Parathyroid adenoma (tissue), 2 donors: ENCODE measurements at regions not wholly inside any gene's neighbourhood (a gene's known extent, or its start where the extent isn't known, plus 50 kb on each side); places are given as distances from the start of the nearest gene placed in this dataset.
"Not testable (repeated sequence)": the region's sequence is repeated elsewhere in the genome, so short reads cannot be mapped to it uniquely, and the experiment has no call there.

ENCODE experiments used
- H2AFZ ChIP-seq: fragments of 300-600 bp; sonication (generic); one replicate; pipeline ENCODE4 v1.7.0; 2017; ENCODE audit warnings: antibody characterized with exemption, mild to moderate bottlenecking
- H3K27ac ChIP-seq: fragments of 300-600 bp; sonication (generic); one replicate; pipeline ENCODE4 v1.7.0; 2017
- H3K27me3 ChIP-seq: fragments of 300-600 bp; sonication (generic); one replicate; pipeline ENCODE4 v1.7.0; 2017; ENCODE audit warnings: low read length; ENCODE audit not compliant: control insufficient read depth, insufficient read depth
- H3K36me3 ChIP-seq: fragments of 300-600 bp; sonication (generic); one replicate; pipeline ENCODE4 v1.7.0; 2017; ENCODE audit warnings: low read length; ENCODE audit not compliant: control insufficient read depth, insufficient read depth
- H3K4me1 ChIP-seq: fragments of 300-600 bp; sonication (generic); one replicate; pipeline ENCODE4 v1.7.0; 2017; ENCODE audit warnings: control low read depth
- H3K4me2 ChIP-seq: fragments of 300-600 bp; sonication (generic); one replicate; pipeline ENCODE4 v1.7.0; 2017; ENCODE audit warnings: low read length
- H3K4me3 ChIP-seq: fragments of 300-600 bp; sonication (generic); one replicate; pipeline ENCODE4 v1.7.0; 2017; ENCODE audit warnings: low read depth, low read length
- H3K79me2 ChIP-seq: fragments of 300-600 bp; sonication (generic); one replicate; pipeline ENCODE4 v1.7.0; 2017; ENCODE audit warnings: control low read depth
- H3K9ac ChIP-seq: fragments of 300-600 bp; sonication (generic); one replicate; pipeline ENCODE4 v1.7.0; 2017; ENCODE audit warnings: mild to moderate bottlenecking
- H3K9me3 ChIP-seq: fragments of 300-600 bp; sonication (generic); one replicate; pipeline ENCODE4 v1.7.0; 2017; ENCODE audit warnings: low read length; ENCODE audit not compliant: control insufficient read depth
- TF ChIP-seq, protein P1 (sequence below): fragments of 300-600 bp; sonication (generic); IDR thresholded peaks from one replicate; pipeline ENCODE4 v1.7.0; 2017; ENCODE audit warnings: antibody characterized with exemption, mild to moderate bottlenecking
- donor health status: primary hyperparathyroidism.

- no peaks in the 10 kb centered on the region for H3K9me3 ChIP-seq
- no peaks in the 10 kb centered on the region for H3K27me3 ChIP-seq
- H3K27ac ChIP-seq = no peak overlapping the region
- no peak overlapping the region for H3K9ac ChIP-seq
- H3K4me1 ChIP-seq = no peaks in the 10 kb centered on the region
- H3K4me2 ChIP-seq = no peak overlapping the region
- H3K36me3 ChIP-seq = no peaks in the 10 kb centered on the region
- H2AFZ ChIP-seq = no peak overlapping the region
- TF ChIP-seq, protein P1, sequence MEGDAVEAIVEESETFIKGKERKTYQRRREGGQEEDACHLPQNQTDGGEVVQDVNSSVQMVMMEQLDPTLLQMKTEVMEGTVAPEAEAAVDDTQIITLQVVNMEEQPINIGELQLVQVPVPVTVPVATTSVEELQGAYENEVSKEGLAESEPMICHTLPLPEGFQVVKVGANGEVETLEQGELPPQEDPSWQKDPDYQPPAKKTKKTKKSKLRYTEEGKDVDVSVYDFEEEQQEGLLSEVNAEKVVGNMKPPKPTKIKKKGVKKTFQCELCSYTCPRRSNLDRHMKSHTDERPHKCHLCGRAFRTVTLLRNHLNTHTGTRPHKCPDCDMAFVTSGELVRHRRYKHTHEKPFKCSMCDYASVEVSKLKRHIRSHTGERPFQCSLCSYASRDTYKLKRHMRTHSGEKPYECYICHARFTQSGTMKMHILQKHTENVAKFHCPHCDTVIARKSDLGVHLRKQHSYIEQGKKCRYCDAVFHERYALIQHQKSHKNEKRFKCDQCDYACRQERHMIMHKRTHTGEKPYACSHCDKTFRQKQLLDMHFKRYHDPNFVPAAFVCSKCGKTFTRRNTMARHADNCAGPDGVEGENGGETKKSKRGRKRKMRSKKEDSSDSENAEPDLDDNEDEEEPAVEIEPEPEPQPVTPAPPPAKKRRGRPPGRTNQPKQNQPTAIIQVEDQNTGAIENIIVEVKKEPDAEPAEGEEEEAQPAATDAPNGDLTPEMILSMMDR = no peak
- no peak overlapping the region for H3K4me3 ChIP-seq
- no peaks in the 10 kb centered on the region for H3K79me2 ChIP-seq
These were observed 1114.2 kb upstream of the GOT2 start for GRCh38 chr16:59848296-59848695.

- no peaks in the 10 kb centered on the region for H3K27me3 ChIP-seq
- no peak overlapping the region for H3K4me3 ChIP-seq
- H2AFZ ChIP-seq = no peak overlapping the region
- no peaks in the 10 kb centered on the region for H3K9me3 ChIP-seq
- TF ChIP-seq, protein P1 = no peak
- H3K9ac ChIP-seq = no peak overlapping the region
- H3K4me2 ChIP-seq = no peak overlapping the region
- H3K4me1 ChIP-seq = no peaks in the 10 kb centered on the region
- no peaks in the 10 kb centered on the region for H3K36me3 ChIP-seq
- H3K27ac ChIP-seq = no peak overlapping the region
- H3K79me2 ChIP-seq = no peaks in the 10 kb centered on the region
These were observed 1106.1 kb upstream of the GOT2 start for GRCh38 chr16:59840169-59840568.

- TF ChIP-seq, protein P1 = no peak
- H3K36me3 ChIP-seq = no peaks in the 10 kb centered on the region
- no peak overlapping the region for H3K27ac ChIP-seq
- H3K9me3 ChIP-seq = no peaks in the 10 kb centered on the region
- no peak overlapping the region for H3K4me2 ChIP-seq
- H3K4me1 ChIP-seq = no peaks in the 10 kb centered on the region
- no peaks in the 10 kb centered on the region for H3K79me2 ChIP-seq
- H3K27me3 ChIP-seq = no peaks in the 10 kb centered on the region
- H2AFZ ChIP-seq = no peak overlapping the region
- H3K9ac ChIP-seq = no peak overlapping the region
- H3K4me3 ChIP-seq = no peak overlapping the region
These were observed 1092.7 kb upstream of the GOT2 start for GRCh38 chr16:59826767-59827166.

DNA sequence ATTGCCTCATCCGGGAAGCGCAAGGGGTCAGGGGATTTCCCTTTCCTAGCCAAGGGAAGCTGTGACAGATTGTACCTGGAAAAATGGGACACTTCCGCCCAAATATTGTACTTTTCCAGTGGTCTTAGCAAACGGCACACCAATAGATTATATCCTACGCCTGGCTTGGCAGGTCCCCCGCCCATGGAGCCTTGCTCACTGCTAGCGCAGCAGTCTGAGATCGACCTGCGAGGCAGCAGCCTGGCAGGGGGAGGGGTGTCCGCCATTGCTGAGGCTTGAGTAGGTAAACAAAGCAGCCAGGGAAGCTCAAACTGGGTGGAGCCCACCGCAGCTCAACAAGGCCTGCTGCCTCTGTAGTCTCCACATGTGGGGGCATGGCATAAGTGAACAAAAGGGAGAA, 1075.4 kb upstream of the GOT2 start:
- H3K4me3 ChIP-seq, H3K9me3 ChIP-seq, H3K27ac ChIP-seq, H3K36me3 ChIP-seq, H3K4me2 ChIP-seq, H3K4me1 ChIP-seq, H2AFZ ChIP-seq, H3K27me3 ChIP-seq, H3K79me2 ChIP-seq, H3K9ac ChIP-seq: not testable (repeated sequence)

DNA sequence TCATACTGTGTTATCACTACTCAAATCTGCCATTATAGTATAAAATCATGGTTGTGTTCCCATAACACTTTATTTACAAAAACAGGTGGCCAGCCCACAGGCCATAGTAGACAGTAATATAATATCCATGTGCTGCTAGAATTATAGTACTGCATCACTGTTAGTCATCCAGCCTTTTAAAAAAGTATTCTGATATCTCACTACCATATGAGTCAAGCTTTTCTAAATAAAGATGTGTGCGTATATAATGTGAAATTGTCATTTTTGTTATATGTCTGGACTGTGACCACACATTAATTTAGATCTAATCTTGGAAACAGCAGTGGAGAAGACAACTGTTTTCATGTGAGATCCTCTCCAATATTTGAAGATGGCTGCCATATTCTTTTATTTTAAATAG, 1049.1 kb upstream of the GOT2 start:
- H3K79me2 ChIP-seq = no peaks in the 10 kb centered on the region
- H3K9me3 ChIP-seq = no peaks in the 10 kb centered on the region
- H3K27ac ChIP-seq = no peak overlapping the region
- H3K9ac ChIP-seq = no peak overlapping the region
- no peak overlapping the region for H2AFZ ChIP-seq
- no peak overlapping the region for H3K4me3 ChIP-seq
- TF ChIP-seq, protein P1 = no peak
- no peaks in the 10 kb centered on the region for H3K27me3 ChIP-seq
- no peak overlapping the region for H3K4me2 ChIP-seq
- no peaks in the 10 kb centered on the region for H3K4me1 ChIP-seq
- no peaks in the 10 kb centered on the region for H3K36me3 ChIP-seq
